ENCODE measurements at regions not wholly inside any gene's neighbourhood (a gene's known extent, or its start where the extent isn't known, plus 50 kb on each side); places are given as distances from the start of the nearest gene placed in this dataset.

- Histone ChIP-seq H3K36me3 (ENCODE audit: insufficient read depth in 1 of 2, low read depth in 1 of 2) (no peaks in the 10 kb centered on the region), H3K27ac (no peak overlapping the region), H3K4me3 (no peak overlapping the region), H3K27me3 (ENCODE audit: insufficient read depth in 3 of 3, low read length in 2 of 3) (no peaks in the 10 kb centered on the region), H3K4me1 (no peaks in the 10 kb centered on the region), H3K9me3 (no peaks in the 10 kb centered on the region)
- DNase-seq (no peak), ATAC-seq (no peak)
- intact Hi-C loops (cut with DNase I): no loop called here
- WGBS, 3 donors: 84 to 87% (median 86%) methylated on average over 4 of the region's 4 CpGs
- TF ChIP-seq CTCF (IDR thresholded peaks at IDR 0.05): no peak
These were observed 431.2 kb upstream of the CHST9 start for GRCh38 chr18:27616324-27616723.

- H3K9me3 ChIP-seq: no peaks in the 10 kb centered on the region
- intact Hi-C loops (cut with DNase I): no loop called here
These were observed 430.1 kb upstream of the CHST9 start for GRCh38 chr18:27614951-27615844.

GRCh38 chr18:27609221-27609620 lies 424.1 kb upstream of the CHST9 start:
- Histone ChIP-seq H3K36me3 (ENCODE audit: insufficient read depth in 1 of 2, low read depth in 1 of 2) (no peaks in the 10 kb centered on the region), H3K9me3 (no peaks in the 10 kb centered on the region), H3K4me3 (no peak overlapping the region), H3K4me1 (no peaks in the 10 kb centered on the region), H3K27ac (no peak overlapping the region), H3K27me3 (ENCODE audit: insufficient read depth in 3 of 3, low read length in 2 of 3) (no peaks in the 10 kb centered on the region)
- intact Hi-C loops (cut with DNase I): loop anchor here (5.0 to 10.0 kb wide), 2 partner anchors 143 to 146 kb away; no protein-coding TSS in a partner anchor
- no peak for TF ChIP-seq CTCF (IDR thresholded peaks at IDR 0.05)
- DNase-seq: no peak
- no peak for ATAC-seq

More at GRCh38 chr18:27614951-27615844, 430.1 kb upstream of the CHST9 start:
- Histone ChIP-seq H3K27me3 (ENCODE audit: insufficient read depth in 3 of 3, low read length in 2 of 3) (no peaks in the 10 kb centered on the region), H3K4me1 (no peaks in the 10 kb centered on the region), H3K36me3 (ENCODE audit: insufficient read depth in 1 of 2, low read depth in 1 of 2) (no peaks in the 10 kb centered on the region), H3K27ac (no peak overlapping the region), H3K4me3 (no peak overlapping the region)
- TF ChIP-seq CTCF (IDR thresholded peaks at IDR 0.05): no peak
- 93 to 95% (median 93%) methylated on average over 8 of the region's 8 CpGs for WGBS, 3 donors
- ATAC-seq (no peak), DNase-seq (no peak)

GRCh38 chr18:27608742-27609141 lies 423.6 kb upstream of the CHST9 start:
- DNase-seq: no peak
- H3K4me3 ChIP-seq: no peak overlapping the region
- no peak overlapping the region for H3K27ac ChIP-seq
- 91 to 98% (median 95%) methylated on average over 3 of the region's 3 CpGs for WGBS, 3 donors
- no peaks in the 10 kb centered on the region for H3K9me3 ChIP-seq
- intact Hi-C loops (cut with DNase I): loop anchor here (5.0 to 10.0 kb wide), 2 partner anchors 144 to 146 kb away; no protein-coding TSS in a partner anchor
- no peaks in the 10 kb centered on the region for H3K4me1 ChIP-seq
- no peaks in the 10 kb centered on the region for H3K27me3 ChIP-seq (ENCODE audit: insufficient read depth in 3 of 3, low read length in 2 of 3)
- no peak for ATAC-seq
- TF ChIP-seq CTCF (IDR thresholded peaks at IDR 0.05): peak; percentile 11
- no peaks in the 10 kb centered on the region for H3K36me3 ChIP-seq (ENCODE audit: insufficient read depth in 1 of 2, low read depth in 1 of 2)

Measured in psoas muscle (tissue), 7 donors.